Stimulated activated CD4-positive, alpha-beta T cell treated with anti-CD3 and anti-CD28 coated beads, Interleukin-2, amount 100 ng/mL, for 24 hours (primary cell): ENCODE measurements at regions not wholly inside any gene's neighbourhood (a gene's known extent, or its start where the extent isn't known, plus 50 kb on each side); places are given as distances from the start of the nearest gene placed in this dataset.
"Not testable (repeated sequence)": the region's sequence is repeated elsewhere in the genome, so short reads cannot be mapped to it uniquely, and the experiment has no call there.

Source experiments
- DNase-seq, 2 donors: peaks; one replicate each; pipeline ENCODE4 v3.0.0-alpha.2; 2020

DNA sequence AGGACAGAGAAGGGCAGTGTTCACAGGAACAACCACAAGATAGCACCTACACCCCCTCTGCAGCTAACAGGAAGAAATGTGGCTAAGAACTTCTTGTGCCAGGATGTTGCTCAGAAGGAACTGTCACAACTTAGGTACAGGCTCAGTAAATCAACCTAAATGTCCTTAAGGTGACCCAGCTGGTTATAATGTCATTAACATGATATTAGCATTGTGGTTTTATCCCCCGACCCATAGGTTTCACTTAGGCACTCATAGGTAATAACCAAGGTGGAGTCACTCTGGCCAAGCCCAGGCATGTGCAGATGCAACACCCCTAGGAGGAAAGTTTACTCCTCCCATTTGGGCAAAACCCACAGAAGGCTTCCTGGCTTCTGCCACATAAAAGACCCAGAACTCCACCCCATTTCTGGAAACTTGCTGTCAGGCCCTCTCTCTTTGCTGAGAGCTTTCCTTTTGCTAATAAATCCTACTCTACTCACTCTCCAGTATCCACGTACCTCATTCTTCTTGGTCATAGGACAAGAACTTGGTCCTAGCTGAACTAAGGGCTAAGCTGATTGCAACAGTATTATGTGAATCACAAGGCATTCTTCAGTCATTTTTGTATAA, 951.3 kb downstream of the SLITRK5 start:
- DNase-seq, result peak in 1 of 2 donors; percentile 2

DNA sequence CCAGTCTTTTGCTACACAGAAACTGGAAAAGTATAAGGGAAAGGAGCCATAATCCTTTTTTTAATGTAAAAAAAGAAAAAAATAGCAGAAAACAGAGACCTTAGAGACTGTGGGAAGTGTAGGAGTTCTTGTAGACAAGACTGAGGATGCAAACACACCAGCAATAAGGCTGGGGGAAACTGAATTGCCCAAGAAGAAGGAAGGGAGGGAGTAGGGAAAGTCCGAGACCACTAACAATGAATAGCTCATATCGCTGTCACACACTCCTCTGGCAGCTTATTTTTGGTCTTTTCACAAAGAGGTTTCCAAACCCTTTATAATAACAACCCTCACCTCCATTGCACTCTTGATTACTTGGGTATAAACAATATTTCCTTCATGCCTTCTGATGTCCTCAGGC, 952.0 kb downstream of the SLITRK5 start:
- DNase-seq, result no peak

GRCh38 chr13:88627071-88627470, 955.9 kb downstream of the SLITRK5 start:
- no peak for DNase-seq

- DNase-seq, result no peak
Observed at GRCh38 chr13:88628882-88629281, 957.7 kb downstream of the SLITRK5 start.

DNA sequence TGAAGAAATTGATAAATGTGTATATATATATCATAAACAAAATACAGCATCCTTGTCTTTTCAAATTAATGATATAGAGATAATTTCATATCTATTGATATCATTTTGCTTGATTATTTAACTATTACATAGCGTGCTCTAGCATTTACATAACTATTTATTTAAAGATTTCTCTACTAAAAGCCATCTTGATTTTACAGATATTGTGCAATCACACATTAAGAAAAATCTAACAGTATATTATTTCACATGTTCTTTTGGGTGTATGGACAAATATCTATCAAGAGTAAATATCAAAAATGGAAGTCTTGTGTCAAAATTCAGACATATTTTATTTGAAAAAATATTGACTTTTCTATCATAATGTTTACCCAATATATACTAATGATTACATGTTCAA, 966.8 kb downstream of the SLITRK5 start:
- DNase-seq, result no peak

DNA sequence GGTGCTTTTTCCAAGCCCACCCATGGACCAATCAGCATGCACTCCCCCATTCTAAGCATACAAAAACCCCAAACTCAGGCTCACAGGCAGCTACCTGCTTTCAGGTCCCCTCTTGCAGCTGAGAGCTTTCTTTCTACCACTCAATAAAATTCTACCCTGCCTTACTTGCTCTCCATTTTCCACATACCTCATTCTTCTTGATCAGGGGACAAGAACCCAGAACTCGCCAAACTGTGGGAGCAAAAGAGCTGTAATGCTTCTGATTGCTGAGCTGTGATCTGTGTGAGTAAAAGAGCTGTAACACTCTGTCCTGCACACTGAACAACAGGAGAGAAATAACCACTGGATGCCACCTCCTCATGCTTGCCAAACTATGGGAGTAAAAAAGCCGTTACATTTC, 972.1 kb downstream of the SLITRK5 start:
- no peak for DNase-seq

DNA sequence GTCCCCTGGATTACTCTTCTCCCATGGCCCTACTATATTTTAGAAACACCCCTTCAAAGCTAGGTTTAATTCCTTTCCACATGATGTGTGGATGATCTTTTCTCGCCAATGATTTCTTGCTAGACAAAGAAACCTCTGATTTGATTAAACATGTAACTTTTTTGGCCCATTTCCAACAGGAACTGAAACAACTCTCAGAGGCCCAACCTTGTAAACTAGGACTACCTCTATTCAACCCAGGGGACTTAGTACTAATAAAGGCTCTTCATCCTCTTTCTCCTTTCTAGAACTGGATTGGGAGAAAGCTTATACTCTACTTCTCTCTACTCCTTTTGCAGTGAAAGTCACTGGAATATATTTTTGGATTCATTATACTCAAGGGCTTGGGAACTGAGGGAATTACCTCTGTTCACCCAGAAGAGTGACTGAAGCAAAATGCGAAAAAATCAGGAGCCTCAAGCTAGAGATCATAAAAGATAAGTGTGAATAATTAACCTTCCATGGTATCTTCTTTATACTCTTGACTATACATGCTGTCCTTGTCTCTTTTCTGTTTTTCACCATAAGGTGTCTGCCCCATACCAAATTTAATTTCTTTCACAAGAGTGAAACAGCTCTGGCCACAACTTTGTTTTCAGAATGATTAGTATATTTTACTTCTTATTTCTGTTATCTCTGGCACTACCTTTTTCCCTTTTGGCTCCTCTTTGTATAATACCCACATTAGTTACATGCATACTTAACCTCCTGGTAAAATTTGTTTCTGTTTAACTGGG, 977.6 kb downstream of the SLITRK5 start:
- no peak for DNase-seq

GRCh38 chr13:88649855-88650254, 978.7 kb downstream of the SLITRK5 start:
- DNase-seq, result no peak

GRCh38 chr13:88651531-88651930, 980.4 kb downstream of the SLITRK5 start:
- no peak for DNase-seq

DNA sequence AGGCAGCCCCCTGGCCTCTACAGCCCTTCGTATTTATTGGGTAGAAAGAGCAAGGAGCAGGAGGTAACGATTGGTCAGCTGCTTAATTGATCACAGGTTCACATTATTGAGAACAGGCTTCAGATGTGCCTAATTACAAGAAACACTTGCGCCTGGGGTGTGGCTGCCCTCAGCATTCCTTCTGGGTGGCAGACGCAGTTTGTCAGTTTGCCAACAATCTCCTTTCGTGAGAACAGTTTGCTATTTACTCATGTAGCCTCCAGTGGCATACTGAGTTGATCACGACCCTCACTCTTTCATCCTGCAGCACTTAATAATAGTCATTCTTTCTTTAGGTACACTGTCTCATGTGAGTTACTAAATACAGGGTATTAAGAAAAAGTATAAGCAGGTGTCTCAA, 985.6 kb downstream of the SLITRK5 start:
- no peak for DNase-seq

DNA sequence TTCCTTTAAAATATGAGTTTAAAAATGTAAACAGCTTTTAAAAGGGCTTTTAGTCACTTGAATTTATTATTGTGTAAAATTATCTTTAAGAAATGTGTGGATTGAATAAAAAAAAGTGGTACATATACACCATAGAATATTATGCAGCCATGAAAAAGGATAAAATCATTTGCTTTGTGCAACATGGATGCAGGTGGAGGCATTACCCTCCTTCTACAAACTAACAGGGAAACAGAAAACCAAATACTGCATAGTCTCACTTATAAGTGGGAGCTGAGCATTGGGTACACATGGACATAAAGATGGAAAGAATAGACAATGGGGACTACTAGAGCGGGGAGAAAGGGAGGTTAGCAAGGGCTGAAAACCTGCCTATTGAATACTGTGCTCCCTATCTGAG, 999.3 kb downstream of the SLITRK5 start:
- no peak for DNase-seq

DNA sequence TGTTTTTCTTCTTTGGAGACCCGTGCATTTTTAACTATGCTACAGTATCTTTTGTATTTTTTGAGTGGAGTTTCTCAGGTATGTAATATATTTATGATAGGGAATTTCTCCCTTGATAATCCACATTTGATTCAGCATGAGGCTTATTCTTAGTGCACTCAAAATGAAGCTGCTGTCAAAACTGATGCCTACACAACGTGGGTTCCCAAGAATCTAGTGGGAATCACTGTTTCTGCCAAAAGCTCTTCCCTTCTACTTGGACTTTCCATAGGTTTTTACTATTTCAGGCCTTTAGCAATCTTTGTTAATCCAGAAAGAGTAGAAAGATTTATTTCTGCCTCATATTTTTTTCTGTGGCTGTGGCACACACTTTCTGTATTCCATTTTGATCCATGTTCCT, 1003.7 kb downstream of the SLITRK5 start:
- no peak for DNase-seq

DNA sequence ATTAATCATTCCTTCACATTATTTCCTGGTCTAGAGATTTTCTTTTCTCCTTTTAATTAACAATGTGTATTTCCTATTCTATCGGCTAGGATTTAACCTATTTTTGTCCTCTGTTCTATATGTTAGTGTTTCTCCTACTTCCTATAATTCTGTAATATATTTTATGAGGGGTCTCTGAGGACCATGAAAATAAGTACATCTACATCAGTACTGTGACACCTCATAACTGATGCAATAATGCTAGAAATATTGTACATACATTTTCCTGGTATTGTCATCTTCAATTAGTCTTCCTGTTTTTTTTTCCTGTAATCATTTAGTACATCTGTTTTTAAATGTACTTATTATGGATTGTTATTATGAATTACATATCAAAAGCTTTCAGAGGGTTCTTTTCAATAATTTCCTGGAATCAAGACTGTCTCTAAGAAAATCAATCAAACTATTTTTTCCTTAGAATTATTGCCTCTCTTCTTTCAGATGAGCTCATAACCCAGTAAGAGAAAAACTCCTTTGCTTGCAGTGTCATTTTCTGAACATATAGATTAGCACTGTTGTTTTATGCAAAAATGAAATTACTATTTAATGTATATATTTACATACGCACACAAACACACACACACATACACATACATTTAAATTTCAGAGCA, 1004.3 kb downstream of the SLITRK5 start:
- DNase-seq, result no peak

- DNase-seq, result no peak
Observed at GRCh38 chr13:88676016-88676415, 1004.8 kb downstream of the SLITRK5 start.

DNA sequence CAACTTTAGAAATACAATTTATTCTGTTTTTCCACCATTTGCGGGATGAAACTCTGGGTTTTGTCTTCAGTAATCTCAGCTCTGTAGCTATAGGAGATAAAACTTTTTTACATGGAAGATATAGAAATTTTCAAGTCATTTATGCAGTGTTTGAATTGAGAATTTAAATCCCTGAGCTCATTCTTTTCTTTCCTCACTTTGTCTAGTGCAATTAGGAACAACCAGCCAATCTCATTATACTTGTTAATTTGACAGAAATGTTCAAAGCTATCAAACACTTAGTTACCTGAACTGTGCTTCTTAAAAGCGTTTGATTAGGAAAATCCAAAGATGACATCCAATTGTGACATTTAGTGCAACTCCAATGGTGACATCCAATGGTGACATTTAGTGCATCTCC, 1014.3 kb downstream of the SLITRK5 start:
- DNase-seq, result no peak

GRCh38 chr13:88701551-88701950, 1030.4 kb downstream of the SLITRK5 start:
- no peak for DNase-seq

- no peak for DNase-seq
Observed at GRCh38 chr13:88704600-88705275, 1033.6 kb downstream of the SLITRK5 start.

- no peak for DNase-seq
Observed at GRCh38 chr13:88707646-88708045, 1036.5 kb downstream of the SLITRK5 start.

DNA sequence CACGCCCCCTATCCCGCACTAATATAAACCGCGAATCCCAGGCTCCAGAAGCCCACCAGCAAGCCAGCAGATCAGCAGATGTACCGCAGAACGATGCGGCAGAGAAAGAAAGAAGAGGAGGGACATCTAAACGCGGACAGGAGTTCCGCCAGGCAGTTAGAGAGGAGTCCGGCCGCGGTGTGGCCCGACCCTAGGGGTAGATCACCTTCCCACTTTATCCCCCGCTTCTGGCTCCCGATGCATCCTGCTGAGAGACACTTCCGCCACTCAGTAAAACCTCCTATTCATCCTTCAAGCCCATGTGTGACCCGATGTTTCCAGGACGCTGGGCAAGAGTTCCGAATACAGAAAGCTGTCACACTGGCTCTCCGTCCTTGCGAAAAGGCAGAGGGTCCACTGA, 1046.8 kb downstream of the SLITRK5 start:
- DNase-seq, result no peak

GRCh38 chr13:88718781-88719180, 1047.6 kb downstream of the SLITRK5 start:
- no peak for DNase-seq

DNA sequence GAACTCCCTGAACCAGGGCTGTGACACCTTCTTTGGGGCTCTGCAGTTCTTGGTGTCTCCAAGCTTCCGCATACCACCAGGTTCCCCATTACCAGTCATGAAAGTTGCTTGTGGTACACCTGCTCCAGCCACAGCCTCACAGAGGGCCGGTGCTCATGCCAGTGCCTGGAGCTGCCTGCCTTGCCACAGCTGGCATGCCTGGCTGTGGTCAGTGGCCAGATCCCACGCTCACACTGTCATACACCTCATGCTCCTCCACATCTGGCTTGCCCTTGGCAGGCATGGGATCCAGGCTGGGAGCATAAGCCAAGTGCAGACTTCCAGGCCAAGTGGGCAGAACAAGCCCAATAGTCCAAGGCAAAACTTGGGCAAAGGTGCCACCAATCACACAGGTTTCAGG, 1054.9 kb downstream of the SLITRK5 start:
- DNase-seq, result no peak

GRCh38 chr13:88727236-88727635, 1056.1 kb downstream of the SLITRK5 start:
- not testable (repeated sequence) for DNase-seq

DNA sequence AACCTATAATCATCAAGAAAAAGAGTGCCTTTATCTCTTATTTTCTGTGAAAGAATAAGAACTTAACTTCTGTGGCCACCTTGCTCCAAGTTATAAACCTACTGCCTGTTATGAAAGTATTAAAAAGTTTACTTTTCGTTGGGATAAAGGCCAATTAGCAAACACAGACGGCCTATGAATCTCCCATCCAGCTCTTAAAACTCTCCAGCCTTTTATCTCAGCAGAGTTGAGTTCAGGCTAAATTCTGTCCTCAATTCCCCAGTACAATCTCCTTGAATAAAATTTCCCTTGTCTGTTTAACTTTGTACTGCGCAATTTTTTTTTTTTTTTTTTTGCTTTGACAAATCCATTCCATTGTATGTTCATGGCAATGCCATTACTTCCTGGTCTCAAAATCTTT, 1058.4 kb downstream of the SLITRK5 start:
- DNase-seq, result no peak

GRCh38 chr13:88736026-88736425, 1064.9 kb downstream of the SLITRK5 start:
- DNase-seq, result no peak
